Liver (tissue), 8 donors: ENCODE measurements at regions not wholly inside any gene's neighbourhood (a gene's known extent, or its start where the extent isn't known, plus 50 kb on each side); places are given as distances from the start of the nearest gene placed in this dataset.

Experiments
- DNase-seq: peaks from one replicate; pipeline ENCODE4 v3.0.0-alpha.2; 2017; ENCODE audit warnings: low spot score
- H3K27ac ChIP-seq, 2 donors: one replicate each; pipeline ENCODE4 v1.7.0; 2013; ENCODE audit warnings: inconsistent platforms in 2 of 2, low read length in 2 of 2, control low read depth in 1 of 2, low read depth in 1 of 2, mild to moderate bottlenecking in 1 of 2
- H3K27me3 ChIP-seq, 4 donors: one replicate each; pipeline versions ENCODE4 v1.6.1 to v1.7.0; 2013; ENCODE audit warnings: low read length in 3 of 4, inconsistent platforms in 1 of 4, mild to moderate bottlenecking in 1 of 4, moderate library complexity in 1 of 4; ENCODE audit not compliant: control insufficient read depth in 4 of 4, insufficient read depth in 4 of 4
- H3K36me3 ChIP-seq, 4 donors: one replicate each; pipeline versions ENCODE4 v1.6.1 to v1.7.0; 2013; ENCODE audit warnings: low read length in 3 of 4, mild to moderate bottlenecking in 3 of 4, low read depth in 1 of 4, moderate library complexity in 1 of 4; ENCODE audit not compliant: control insufficient read depth in 4 of 4, insufficient read depth in 3 of 4
- H3K4me1 ChIP-seq, 4 donors: one replicate each; pipeline versions ENCODE4 v1.6.1 to v1.7.0; 2013; ENCODE audit warnings: low read length in 3 of 4, mild to moderate bottlenecking in 3 of 4, moderate library complexity in 1 of 4; ENCODE audit not compliant: control insufficient read depth in 4 of 4, insufficient read depth in 4 of 4
- H3K4me3 ChIP-seq, 3 donors: one replicate each; pipeline versions ENCODE4 v1.6.1 to v1.7.0; 2013; ENCODE audit warnings: low read length in 3 of 3, control low read depth in 1 of 3, low read depth in 1 of 3, mild to moderate bottlenecking in 1 of 3
- H3K9ac ChIP-seq, 2 donors: one replicate each; pipeline ENCODE4 v1.7.0; 2013; ENCODE audit warnings: low read length in 2 of 2, mild to moderate bottlenecking in 2 of 2, moderate library complexity in 2 of 2, control low read depth in 1 of 2, low read depth in 1 of 2
- H3K9me3 ChIP-seq, 4 donors: one replicate each; pipeline versions ENCODE4 v1.6.1 to v1.7.0; 2013; ENCODE audit warnings: low read length in 3 of 4; ENCODE audit not compliant: control insufficient read depth in 4 of 4
- CTCF ChIP-seq: fragments of 150-350 bp; IDR thresholded peaks from 2 replicates; pipeline ENCODE4 v1.5.1; 2017; ENCODE audit warnings: improper control_type of control experiment, low read depth, low read length; ENCODE audit not compliant: missing input control
- EGR1 ChIP-seq, 2 donors: IDR thresholded peaks; 2 replicates each; pipeline ENCODE4 v1.6.1; 2016 to 2018; ENCODE audit warnings: antibody characterized with exemption in 2 of 2, low read depth in 2 of 2
- FOXA1 ChIP-seq: IDR thresholded peaks from 2 replicates; pipeline ENCODE4 v1.6.1; 2016; ENCODE audit warnings: antibody characterized with exemption
- FOXA2 ChIP-seq: IDR thresholded peaks from 2 replicates; pipeline ENCODE4 v1.6.1; 2016; ENCODE audit warnings: antibody characterized with exemption
- GABPA ChIP-seq, 2 donors: IDR thresholded peaks in 1 of 2; conservative IDR thresholded peaks in 1 of 2; 2 replicates each; pipeline ENCODE4 v1.6.1; 2016; ENCODE audit warnings: antibody characterized with exemption in 2 of 2, mild to moderate bottlenecking in 1 of 2, moderate library complexity in 1 of 2
- HNF4A ChIP-seq, 2 donors: conservative IDR thresholded peaks; 2 replicates each; pipeline ENCODE4 v1.6.1; 2016; ENCODE audit warnings: antibody characterized with exemption in 2 of 2, mild to moderate bottlenecking in 2 of 2
- HNF4G ChIP-seq: IDR thresholded peaks from 2 replicates; pipeline ENCODE4 v1.6.1; 2016; ENCODE audit warnings: antibody characterized with exemption
- JUND ChIP-seq, 2 donors: IDR thresholded peaks; 2 replicates each; pipeline ENCODE4 v1.6.1; 2016; ENCODE audit warnings: antibody characterized with exemption in 2 of 2
- MAX ChIP-seq: IDR thresholded peaks from 2 replicates; pipeline ENCODE4 v1.6.1; 2016; ENCODE audit warnings: antibody characterized with exemption
- RAD21 ChIP-seq, 2 donors: IDR thresholded peaks; 2 replicates each; pipeline ENCODE4 v1.6.1; 2016; ENCODE audit warnings: antibody characterized with exemption in 2 of 2, mild to moderate bottlenecking in 2 of 2
- REST ChIP-seq: IDR thresholded peaks from 2 replicates; pipeline ENCODE4 v1.6.1; 2016; ENCODE audit warnings: antibody characterized with exemption, mild to moderate bottlenecking
- RXRA ChIP-seq, 2 donors: IDR thresholded peaks; 2 replicates each; pipeline ENCODE4 v1.6.1; 2017 to 2018; ENCODE audit warnings: antibody characterized with exemption in 2 of 2, mild to moderate bottlenecking in 1 of 2
- SP1 ChIP-seq: IDR thresholded peaks from 2 replicates; pipeline ENCODE4 v1.6.1; 2018; ENCODE audit warnings: antibody characterized with exemption, mild to moderate bottlenecking
- WGBS: extraction: QIAGEN DNeasy Blood & Tissue Kit; methylation state at CpG from one replicate; pipeline ENCODE4 v1.1.7; 2013; 5-methylcytosine and 5-hydroxymethylcytosine counted together
- donor health status: healthy.
- donor health status: healthy.
- donor health status: healthy.
- donor health status: healthy.
- donor health status: healthy.

GRCh38 chr2:221929259-221929658 is 357.2 kb upstream of the EPHA4 start:
- no peak for TF ChIP-seq EGR1 (IDR thresholded peaks at IDR 0.05; ENCODE audit: low read depth in 2 of 2)
- no peak for TF ChIP-seq RAD21 (IDR thresholded peaks at IDR 0.05)
- TF ChIP-seq FOXA2: no peak
- TF ChIP-seq HNF4A (conservative IDR thresholded peaks at IDR 0.05): no peak
- TF ChIP-seq SP1: no peak
- no peak for TF ChIP-seq REST
- no peak for TF ChIP-seq MAX
- no peak for TF ChIP-seq RXRA (IDR thresholded peaks at IDR 0.05)
- H3K4me3 ChIP-seq: no peak overlapping the region
- H3K9ac ChIP-seq: no peak overlapping the region
- H3K27me3 ChIP-seq: no peaks in the 10 kb centered on the region
- no peaks in the 10 kb centered on the region for H3K4me1 ChIP-seq
- no peaks in the 10 kb centered on the region for H3K36me3 ChIP-seq
- H3K9me3 ChIP-seq: no peaks in the 10 kb centered on the region
- H3K27ac ChIP-seq: no peak overlapping the region
- 20% methylated on average over 1 of the region's 1 CpG for WGBS
- no peak for DNase-seq

GRCh38 chr2:221926327-221926726 is 354.2 kb upstream of the EPHA4 start:
- Histone ChIP-seq H3K4me3 (no peak overlapping the region), H3K27ac (no peak overlapping the region), H3K9ac (no peak overlapping the region), H3K4me1 (no peaks in the 10 kb centered on the region), H3K36me3 (no peaks in the 10 kb centered on the region), H3K9me3 (no peaks in the 10 kb centered on the region), H3K27me3 (no peaks in the 10 kb centered on the region)
- WGBS: 63% methylated on average over 2 of the region's 2 CpGs
- TF ChIP-seq SP1: no peak
- TF ChIP-seq REST: no peak
- TF ChIP-seq HNF4G: no peak
- no peak for TF ChIP-seq FOXA1
- TF ChIP-seq JUND (IDR thresholded peaks at IDR 0.05): no peak
- TF ChIP-seq GABPA (IDR thresholded peaks at IDR 0.05 in 1 of 2, conservative IDR thresholded peaks at IDR 0.05 in 1 of 2): no peak
- TF ChIP-seq MAX: no peak
- no peak for TF ChIP-seq FOXA2
- TF ChIP-seq HNF4A (conservative IDR thresholded peaks at IDR 0.05): no peak
- TF ChIP-seq CTCF: no peak
- DNase-seq: no peak
